Neural crest cell (in vitro differentiated cells): ENCODE measurements at regions not wholly inside any gene's neighbourhood (a gene's known extent, or its start where the extent isn't known, plus 50 kb on each side); places are given as distances from the start of the nearest gene placed in this dataset.

Source experiments
- DNase-seq: peaks from one replicate; pipeline ENCODE4 v3.0.0; 2021; ENCODE audit warnings: low read depth, mixed read lengths, low spot score
- H3K27ac Mint-ChIP-seq: one replicate; pipeline ENCODE4 v1.8.0; 2021; ENCODE audit warnings: mild to moderate bottlenecking, mixed read lengths; ENCODE audit not compliant: unreplicated experiment
- H3K27me3 Mint-ChIP-seq: 2 replicates; pipeline ENCODE4 v1.8.0; 2021; ENCODE audit warnings: low read depth, mild to moderate bottlenecking, mixed read lengths
- H3K36me3 Mint-ChIP-seq: 2 replicates; pipeline ENCODE4 v1.8.0; 2021; ENCODE audit warnings: low read depth, mild to moderate bottlenecking, mixed read lengths
- H3K4me1 Mint-ChIP-seq: 2 replicates; pipeline ENCODE4 v1.8.0; 2021; ENCODE audit warnings: mixed read lengths
- H3K4me3 Mint-ChIP-seq: one replicate; pipeline ENCODE4 v1.8.0; 2021; ENCODE audit warnings: mild to moderate bottlenecking, mixed read lengths
- H3K9me3 Mint-ChIP-seq: 2 replicates; pipeline ENCODE4 v1.8.0; 2021; ENCODE audit warnings: mixed read lengths
- CTCF ChIP-seq: fragments of 200-600 bp; sonication (generic); conservative IDR thresholded peaks from 2 replicates; pipeline ENCODE4 v1.5.0; 2021; ENCODE audit warnings: antibody characterized with exemption, mild to moderate bottlenecking

GRCh38 chr2:195600778-195601177 is 56.2 kb upstream of the SLC39A10 start:
- TF ChIP-seq CTCF = no peak
- no peaks in the 10 kb centered on the region for H3K4me1 Mint-ChIP-seq
- H3K4me3 Mint-ChIP-seq = no peak overlapping the region
- no peaks in the 10 kb centered on the region for H3K9me3 Mint-ChIP-seq
- DNase-seq = no peak
- H3K36me3 Mint-ChIP-seq = no peaks in the 10 kb centered on the region
- H3K27me3 Mint-ChIP-seq = no peaks in the 10 kb centered on the region
- H3K27ac Mint-ChIP-seq = no peak overlapping the region

GRCh38 chr2:195596840-195597239 is 60.2 kb upstream of the SLC39A10 start:
- Mint-ChIP-seq H3K4me1 (no peaks in the 10 kb centered on the region), H3K9me3 (no peaks in the 10 kb centered on the region), H3K27ac (no peak overlapping the region), H3K27me3 (no peaks in the 10 kb centered on the region), H3K4me3 (no peak overlapping the region), H3K36me3 (no peaks in the 10 kb centered on the region)
- no peak for TF ChIP-seq CTCF
- no peak for DNase-seq

GRCh38 chr2:195595825-195596224 is 61.2 kb upstream of the SLC39A10 start:
- Mint-ChIP-seq H3K27ac (no peak overlapping the region), H3K27me3 (no peaks in the 10 kb centered on the region), H3K4me1 (no peaks in the 10 kb centered on the region)

GRCh38 chr2:195594919-195595694 is 61.9 kb upstream of the SLC39A10 start:
- Mint-ChIP-seq H3K27ac (no peak overlapping the region), H3K4me3 (no peak overlapping the region), H3K4me1 (no peaks in the 10 kb centered on the region), H3K9me3 (no peaks in the 10 kb centered on the region), H3K36me3 (no peaks in the 10 kb centered on the region), H3K27me3 (no peaks in the 10 kb centered on the region)
- no peak for DNase-seq
- no peak for TF ChIP-seq CTCF

More at GRCh38 chr2:195595825-195596224, 61.2 kb upstream of the SLC39A10 start:
- Mint-ChIP-seq H3K4me3 (no peak overlapping the region), H3K9me3 (no peaks in the 10 kb centered on the region), H3K36me3 (no peaks in the 10 kb centered on the region)
- DNase-seq = no peak
- no peak for TF ChIP-seq CTCF

DNA sequence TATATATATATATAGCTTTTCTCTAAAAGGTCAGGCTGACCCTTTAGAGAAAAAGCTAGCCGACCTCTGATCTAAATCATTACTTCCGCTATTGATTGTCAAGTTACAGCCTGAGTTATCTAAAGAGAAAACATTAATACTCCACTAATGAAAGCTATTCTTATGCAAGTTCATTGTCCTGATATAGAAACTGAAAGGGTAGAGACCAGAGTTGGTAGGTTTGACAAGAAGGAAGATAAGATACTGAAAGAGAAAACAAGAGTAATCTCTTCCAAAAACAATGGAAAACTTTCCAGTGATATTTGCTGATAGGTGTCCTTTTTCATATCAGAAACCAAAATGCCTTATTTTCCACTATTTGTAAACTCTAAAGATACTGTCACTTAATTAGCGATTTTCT is 62.8 kb upstream of the SLC39A10 start:
- DNase-seq = no peak
- H3K36me3 Mint-ChIP-seq = no peaks in the 10 kb centered on the region
- no peak for TF ChIP-seq CTCF
- no peak overlapping the region for H3K27ac Mint-ChIP-seq
- H3K4me1 Mint-ChIP-seq = no peaks in the 10 kb centered on the region
- H3K4me3 Mint-ChIP-seq = no peak overlapping the region
- no peaks in the 10 kb centered on the region for H3K9me3 Mint-ChIP-seq
- H3K27me3 Mint-ChIP-seq = no peaks in the 10 kb centered on the region
